HCT116 (cell line): ENCODE measurements at regions not wholly inside any gene's neighbourhood (a gene's known extent, or its start where the extent isn't known, plus 50 kb on each side); places are given as distances from the start of the nearest gene placed in this dataset.

ENCODE experiments used
- ATAC-seq: fragments of 200-7000 bp; cut with Tn5 transposase; 2 replicates; pipeline ENCODE4 v1.9.1; 2020; ENCODE audit warnings: mild to moderate bottlenecking, moderate library complexity
- BruUV-seq: library from RNA; stranded (reverse); fragments of 400-500 nt; replicated peaks from 2 replicates; lab custom pipeline; 2021; lab: Mats Ljungman, UMichigan
- CTCF ChIA-PET: fragments of 300-600 bp; sonication (Branson Sonifier 250); formaldehyde crosslinking; loops from one replicate; lab custom pipeline; 2021; ENCODE audit warnings: antibody characterized with exemption; lab: Charles Lee
- POLR2A ChIA-PET: fragments of 300-600, 350-600 bp; sonication (Branson Sonifier 250); formaldehyde crosslinking; loops from one replicate; lab custom pipeline; 2021; ENCODE audit warnings: antibody characterized with exemption; lab: Charles Lee
- RAD21 ChIA-PET, 2 experiments: fragments of 300-600 bp; sonication (Branson Sonifier 250); formaldehyde crosslinking; loops; one replicate each; lab custom pipeline; 2023; ENCODE audit warnings: low total read pairs in 2 of 2; ENCODE audit not compliant: uncharacterized antibody in 2 of 2, unreplicated experiment in 2 of 2, low non-redundant PET in 1 of 2; lab: Charles Lee
- DNase-seq: peaks from one replicate; pipeline ENCODE4 v3.0.0-alpha.2; 2010; ENCODE audit warnings: low read depth, low spot score
- H2AFZ ChIP-seq: fragments of 200-600 bp; shearing (Covaris generic), sonication (generic); 2 replicates; pipeline ENCODE4 v1.6.1; 2017; ENCODE audit warnings: low read depth, mixed run types, mixed read lengths, antibody characterized with exemption, low read length; ENCODE audit not compliant: poor library complexity, severe bottlenecking
- H3K27ac ChIP-seq: 2 replicates; pipeline ENCODE4 v1.5.1; 2012; ENCODE audit warnings: low read depth, low read length
- H3K27me3 ChIP-seq: fragments of 200-600 bp; sonication (generic); 2 replicates; pipeline ENCODE4 v1.6.1; 2016; ENCODE audit warnings: mixed run types, low read length, mixed read lengths; ENCODE audit not compliant: insufficient read depth
- H3K36me3 ChIP-seq, 2 experiments: fragments of 200-500 bp in 1 of 2; fragments of 200-600 bp in 1 of 2; sonication (Bioruptor generic) in 1 of 2; sonication (generic) in 1 of 2; 2 replicates each; pipeline versions ENCODE4 v1.5.1 to v1.6.1; 2014 to 2016; ENCODE audit warnings: low read length in 2 of 2, inconsistent platforms in 1 of 2, mixed read lengths in 1 of 2, mixed run types in 1 of 2; ENCODE audit not compliant: insufficient read depth in 2 of 2, control insufficient read depth in 1 of 2
- H3K4me1 ChIP-seq, 2 experiments: fragments of 200-600 bp in 1 of 2; sonication (generic) in 1 of 2; 2 replicates each; pipeline versions ENCODE4 v1.5.1 to v1.6.1; 2012 to 2017; ENCODE audit warnings: low read length in 2 of 2, inconsistent platforms in 1 of 2, mild to moderate bottlenecking in 1 of 2, mixed read lengths in 1 of 2, mixed run types in 1 of 2, moderate library complexity in 1 of 2; ENCODE audit not compliant: insufficient read depth in 2 of 2, control insufficient read depth in 1 of 2
- H3K4me2 ChIP-seq: fragments of 200-600 bp; sonication (generic); 2 replicates; pipeline ENCODE4 v1.6.1; 2017; ENCODE audit warnings: mixed run types, low read length, mixed read lengths
- H3K4me3 ChIP-seq, 2 experiments: fragments of 200-600 bp in 1 of 2; sonication (generic) in 1 of 2; replicated peaks in 1 of 2; 2 replicates each; pipeline ENCODE4 v1.5.1; 2011 to 2016; ENCODE audit warnings: low read length in 2 of 2, control low read depth in 1 of 2, low read depth in 1 of 2, mild to moderate bottlenecking in 1 of 2, mixed read lengths in 1 of 2, mixed run types in 1 of 2
- H3K79me2 ChIP-seq: fragments of 200-600 bp; sonication (generic); 2 replicates; pipeline ENCODE4 v1.6.1; 2017; ENCODE audit warnings: mild to moderate bottlenecking, mixed run types, low read length, moderate library complexity, mixed read lengths; ENCODE audit not compliant: insufficient read depth
- H3K9ac ChIP-seq: fragments of 200-600 bp; sonication (generic); 2 replicates; pipeline ENCODE4 v1.6.1; 2016; ENCODE audit warnings: low read length, mixed read lengths
- H3K9me2 ChIP-seq: fragments of 200-600 bp; sonication (generic), shearing (Covaris generic); 2 replicates; pipeline ENCODE4 v1.6.1; 2017; ENCODE audit warnings: mixed run types, mild to moderate bottlenecking, moderate library complexity; ENCODE audit not compliant: insufficient read depth
- H3K9me3 ChIP-seq, 2 experiments: fragments of 200-500 bp in 1 of 2; fragments of 200-600 bp in 1 of 2; sonication (Bioruptor generic) in 1 of 2; sonication (generic) in 1 of 2; 2 replicates each; pipeline ENCODE4 v1.6.1; 2014 to 2017; ENCODE audit warnings: low read length in 2 of 2, mixed read lengths in 2 of 2, inconsistent platforms in 1 of 2, low read depth in 1 of 2, mild to moderate bottlenecking in 1 of 2, mixed run types in 1 of 2, moderate library complexity in 1 of 2; ENCODE audit not compliant: control insufficient read depth in 1 of 2, insufficient read depth in 1 of 2
- H4K20me1 ChIP-seq: fragments of 200-600 bp; sonication (generic), shearing (Covaris generic); 2 replicates; pipeline ENCODE4 v1.6.1; 2017; ENCODE audit warnings: mixed run types, mild to moderate bottlenecking, moderate library complexity; ENCODE audit not compliant: insufficient read depth
- CEBPB ChIP-seq: IDR thresholded peaks from 2 replicates; pipeline ENCODE4 v1.6.1; 2012; ENCODE audit warnings: low read depth
- ELF1 ChIP-seq: IDR thresholded peaks from 2 replicates; pipeline ENCODE4 v1.6.1; 2012; ENCODE audit warnings: low read depth, borderline replicate concordance
- EZH2 ChIP-seq: fragments of 200-600 bp; sonication (generic); IDR thresholded peaks from 2 replicates; pipeline ENCODE4 v1.6.1; 2017; ENCODE audit warnings: antibody characterized with exemption, mixed run types
- EZH2phosphoT487 ChIP-seq: fragments of 200-600 bp; IDR thresholded peaks from 2 replicates; pipeline ENCODE4 v1.6.1; 2018; ENCODE audit warnings: antibody characterized with exemption, borderline replicate concordance
- FOSL1 ChIP-seq: IDR thresholded peaks from 2 replicates; pipeline ENCODE4 v1.6.1; 2012; ENCODE audit warnings: low read depth
- JUND ChIP-seq: IDR thresholded peaks from 2 replicates; pipeline ENCODE4 v1.6.1; 2012
- POLR2A ChIP-seq: IDR thresholded peaks from 2 replicates; pipeline ENCODE4 v1.7.0; 2011; ENCODE audit warnings: borderline replicate concordance; ENCODE audit not compliant: insufficient read depth, insufficient read length; ENCODE audit errors: extremely low read depth
- POLR2AphosphoS5 ChIP-seq: IDR thresholded peaks from 2 replicates; pipeline ENCODE4 v1.6.1; 2011; ENCODE audit warnings: mild to moderate bottlenecking, low read depth, low read length, moderate library complexity
- RAD21 ChIP-seq: IDR thresholded peaks from 2 replicates; pipeline ENCODE4 v1.6.1; 2012; ENCODE audit warnings: low read depth, mild to moderate bottlenecking
- SP1 ChIP-seq: IDR thresholded peaks from 2 replicates; pipeline ENCODE4 v1.6.1; 2012; ENCODE audit warnings: low read depth
- TCF7L2 ChIP-seq: IDR thresholded peaks from 2 replicates; pipeline ENCODE4 v1.7.0; 2011; ENCODE audit warnings: borderline replicate concordance, inconsistent platforms; ENCODE audit not compliant: insufficient read depth, insufficient read length; ENCODE audit errors: extremely low read depth
- YY1 ChIP-seq: IDR thresholded peaks from 2 replicates; pipeline ENCODE4 v1.6.1; 2011; ENCODE audit warnings: low read length, low read depth, moderate library complexity, mild to moderate bottlenecking; ENCODE audit not compliant: insufficient replicate concordance; ENCODE audit errors: extremely low read depth
- ZFX ChIP-seq: fragments of 450-650 bp; IDR thresholded peaks from 2 replicates; pipeline ENCODE4 v1.6.1; 2017
- ZNF274 ChIP-seq: fragments of 200-500 bp; sonication (Bioruptor generic); IDR thresholded peaks from 2 replicates; pipeline ENCODE4 v1.6.1; 2014; ENCODE audit warnings: mild to moderate bottlenecking, low read depth, low read length, inconsistent platforms
- intact Hi-C: fragments of 100-400 bp; cut with micrococcal nuclease; formaldehyde crosslinking; loops from 2 replicates; pipeline ENCODE4 v1.10.0; 2022
- TF ChIP-seq, protein P1 (sequence below): IDR thresholded peaks from 2 replicates; pipeline ENCODE4 v1.6.1; 2012; ENCODE audit warnings: low read depth
- TF ChIP-seq, protein P2 (sequence below), 3 experiments: fragments of 200-600 bp in 1 of 3; sonication (generic) in 1 of 3; IDR thresholded peaks in 2 of 3; conservative IDR thresholded peaks in 1 of 3; 2 replicates each; pipeline ENCODE4 v1.5.1; 2012 to 2017; ENCODE audit warnings: low read depth in 2 of 3, low read length in 2 of 3, antibody characterized with exemption in 1 of 3, borderline replicate concordance in 1 of 3, control low read depth in 1 of 3, mild to moderate bottlenecking in 1 of 3, mixed read lengths in 1 of 3, mixed run types in 1 of 3, moderate library complexity in 1 of 3; ENCODE audit not compliant: insufficient read depth in 1 of 3
- TF ChIP-seq, protein P3 (sequence below): IDR thresholded peaks from 2 replicates; pipeline ENCODE4 v1.6.1; 2011; ENCODE audit warnings: mild to moderate bottlenecking, low read length, moderate library complexity; ENCODE audit not compliant: insufficient replicate concordance; ENCODE audit errors: extremely low read depth

DNA sequence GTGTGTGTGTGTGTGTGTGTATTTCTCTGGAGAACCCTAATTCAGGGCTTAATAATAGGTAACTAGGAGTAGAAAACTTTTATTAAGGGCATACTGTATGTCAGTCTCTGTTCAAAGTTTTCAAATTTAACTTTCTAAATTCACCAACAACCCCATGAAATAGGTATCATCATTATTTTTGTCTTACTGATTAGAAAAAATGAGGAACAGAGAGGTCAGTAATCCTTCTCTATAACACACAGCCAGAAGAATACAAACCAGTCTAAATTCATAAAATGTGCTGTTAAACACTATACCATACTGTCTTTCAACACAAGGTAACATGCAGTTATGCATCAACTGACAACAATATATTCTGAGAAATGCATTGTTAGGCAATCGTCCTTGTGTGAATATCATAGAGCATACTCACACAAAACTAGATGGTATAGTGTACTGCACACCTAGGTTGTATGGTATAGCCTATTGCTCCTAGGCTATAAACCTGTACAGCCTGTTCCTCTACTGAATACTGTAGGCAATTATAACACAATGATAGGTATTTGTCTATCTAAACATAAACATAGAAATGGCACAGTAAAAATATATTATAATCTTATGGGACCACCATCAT lies 143.1 kb downstream of the PTH2R start:
- DNase-seq (no peak), ATAC-seq (no peak)
- H3K4me3 ChIP-seq = no peak overlapping the region
- H3K9me2 ChIP-seq = no peaks in the 10 kb centered on the region
- no peak overlapping the region for H3K4me2 ChIP-seq
- H3K27me3 ChIP-seq = peaks cover 5% of the 10 kb centered on the region; the same call in 1 of the 2 replicates
- TF ChIP-seq RAD21 = no peak
- no peak for TF ChIP-seq JUND
- TF ChIP-seq, protein P1, sequence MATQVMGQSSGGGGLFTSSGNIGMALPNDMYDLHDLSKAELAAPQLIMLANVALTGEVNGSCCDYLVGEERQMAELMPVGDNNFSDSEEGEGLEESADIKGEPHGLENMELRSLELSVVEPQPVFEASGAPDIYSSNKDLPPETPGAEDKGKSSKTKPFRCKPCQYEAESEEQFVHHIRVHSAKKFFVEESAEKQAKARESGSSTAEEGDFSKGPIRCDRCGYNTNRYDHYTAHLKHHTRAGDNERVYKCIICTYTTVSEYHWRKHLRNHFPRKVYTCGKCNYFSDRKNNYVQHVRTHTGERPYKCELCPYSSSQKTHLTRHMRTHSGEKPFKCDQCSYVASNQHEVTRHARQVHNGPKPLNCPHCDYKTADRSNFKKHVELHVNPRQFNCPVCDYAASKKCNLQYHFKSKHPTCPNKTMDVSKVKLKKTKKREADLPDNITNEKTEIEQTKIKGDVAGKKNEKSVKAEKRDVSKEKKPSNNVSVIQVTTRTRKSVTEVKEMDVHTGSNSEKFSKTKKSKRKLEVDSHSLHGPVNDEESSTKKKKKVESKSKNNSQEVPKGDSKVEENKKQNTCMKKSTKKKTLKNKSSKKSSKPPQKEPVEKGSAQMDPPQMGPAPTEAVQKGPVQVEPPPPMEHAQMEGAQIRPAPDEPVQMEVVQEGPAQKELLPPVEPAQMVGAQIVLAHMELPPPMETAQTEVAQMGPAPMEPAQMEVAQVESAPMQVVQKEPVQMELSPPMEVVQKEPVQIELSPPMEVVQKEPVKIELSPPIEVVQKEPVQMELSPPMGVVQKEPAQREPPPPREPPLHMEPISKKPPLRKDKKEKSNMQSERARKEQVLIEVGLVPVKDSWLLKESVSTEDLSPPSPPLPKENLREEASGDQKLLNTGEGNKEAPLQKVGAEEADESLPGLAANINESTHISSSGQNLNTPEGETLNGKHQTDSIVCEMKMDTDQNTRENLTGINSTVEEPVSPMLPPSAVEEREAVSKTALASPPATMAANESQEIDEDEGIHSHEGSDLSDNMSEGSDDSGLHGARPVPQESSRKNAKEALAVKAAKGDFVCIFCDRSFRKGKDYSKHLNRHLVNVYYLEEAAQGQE = no peak
- TF ChIP-seq POLR2AphosphoS5 = no peak
- no peak for TF ChIP-seq ELF1
- no peak for TF ChIP-seq SP1
- no peak for TF ChIP-seq FOSL1
- TF ChIP-seq YY1 = no peak
- TF ChIP-seq EZH2phosphoT487 = no peak
- TF ChIP-seq, protein P2, sequence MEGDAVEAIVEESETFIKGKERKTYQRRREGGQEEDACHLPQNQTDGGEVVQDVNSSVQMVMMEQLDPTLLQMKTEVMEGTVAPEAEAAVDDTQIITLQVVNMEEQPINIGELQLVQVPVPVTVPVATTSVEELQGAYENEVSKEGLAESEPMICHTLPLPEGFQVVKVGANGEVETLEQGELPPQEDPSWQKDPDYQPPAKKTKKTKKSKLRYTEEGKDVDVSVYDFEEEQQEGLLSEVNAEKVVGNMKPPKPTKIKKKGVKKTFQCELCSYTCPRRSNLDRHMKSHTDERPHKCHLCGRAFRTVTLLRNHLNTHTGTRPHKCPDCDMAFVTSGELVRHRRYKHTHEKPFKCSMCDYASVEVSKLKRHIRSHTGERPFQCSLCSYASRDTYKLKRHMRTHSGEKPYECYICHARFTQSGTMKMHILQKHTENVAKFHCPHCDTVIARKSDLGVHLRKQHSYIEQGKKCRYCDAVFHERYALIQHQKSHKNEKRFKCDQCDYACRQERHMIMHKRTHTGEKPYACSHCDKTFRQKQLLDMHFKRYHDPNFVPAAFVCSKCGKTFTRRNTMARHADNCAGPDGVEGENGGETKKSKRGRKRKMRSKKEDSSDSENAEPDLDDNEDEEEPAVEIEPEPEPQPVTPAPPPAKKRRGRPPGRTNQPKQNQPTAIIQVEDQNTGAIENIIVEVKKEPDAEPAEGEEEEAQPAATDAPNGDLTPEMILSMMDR (IDR thresholded peaks at IDR 0.05 in 2 of 3, conservative IDR thresholded peaks at IDR 0.05 in 1 of 3; ENCODE audit: borderline replicate concordance in 1 of 3, insufficient read depth in 1 of 3, low read depth in 2 of 3, low read length in 2 of 3) = no peak
- TF ChIP-seq, protein P3, sequence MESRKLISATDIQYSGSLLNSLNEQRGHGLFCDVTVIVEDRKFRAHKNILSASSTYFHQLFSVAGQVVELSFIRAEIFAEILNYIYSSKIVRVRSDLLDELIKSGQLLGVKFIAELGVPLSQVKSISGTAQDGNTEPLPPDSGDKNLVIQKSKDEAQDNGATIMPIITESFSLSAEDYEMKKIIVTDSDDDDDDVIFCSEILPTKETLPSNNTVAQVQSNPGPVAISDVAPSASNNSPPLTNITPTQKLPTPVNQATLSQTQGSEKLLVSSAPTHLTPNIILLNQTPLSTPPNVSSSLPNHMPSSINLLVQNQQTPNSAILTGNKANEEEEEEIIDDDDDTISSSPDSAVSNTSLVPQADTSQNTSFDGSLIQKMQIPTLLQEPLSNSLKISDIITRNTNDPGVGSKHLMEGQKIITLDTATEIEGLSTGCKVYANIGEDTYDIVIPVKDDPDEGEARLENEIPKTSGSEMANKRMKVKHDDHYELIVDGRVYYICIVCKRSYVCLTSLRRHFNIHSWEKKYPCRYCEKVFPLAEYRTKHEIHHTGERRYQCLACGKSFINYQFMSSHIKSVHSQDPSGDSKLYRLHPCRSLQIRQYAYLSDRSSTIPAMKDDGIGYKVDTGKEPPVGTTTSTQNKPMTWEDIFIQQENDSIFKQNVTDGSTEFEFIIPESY = no peak
- no peak for TF ChIP-seq TCF7L2
- TF ChIP-seq ZNF274 = no peak
- no peak for TF ChIP-seq POLR2A
- no peak for TF ChIP-seq CEBPB
- TF ChIP-seq EZH2 = no peak
- TF ChIP-seq ZFX = no peak
- H3K9me3 ChIP-seq = no peaks in the 10 kb centered on the region
- H2AFZ ChIP-seq = no peak overlapping the region
- H3K79me2 ChIP-seq = no peaks in the 10 kb centered on the region
- H4K20me1 ChIP-seq = no peaks in the 10 kb centered on the region
- RAD21 ChIA-PET = no interaction called here
- H3K9ac ChIP-seq = no peak overlapping the region
- POLR2A ChIA-PET = no interaction called here
- H3K36me3 ChIP-seq = no peaks in the 10 kb centered on the region
- no TSS peak for BruUV-seq
- CTCF ChIA-PET = no interaction called here
- H3K27ac ChIP-seq = no peak overlapping the region
- intact Hi-C loops = no loop called here
- no peaks in the 10 kb centered on the region for H3K4me1 ChIP-seq
